AG04450 (cell line): ENCODE measurements at regions not wholly inside any gene's neighbourhood (a gene's known extent, or its start where the extent isn't known, plus 50 kb on each side); places are given as distances from the start of the nearest gene placed in this dataset.
A peak's percentile ranks its signal among the peaks of the same experiment; 100 is the strongest.

Experiments used
- CTCF ChIA-PET: fragments of 300-600, 350-600 bp; formaldehyde crosslinking; extraction: SDS; loops from one replicate; lab custom pipeline; 2022; ENCODE audit warnings: antibody characterized with exemption, inconsistent platforms; lab: Charles Lee
- POLR2A ChIA-PET: fragments of 350-600 bp; formaldehyde crosslinking; extraction: SDS; loops from one replicate; lab custom pipeline; 2021; ENCODE audit warnings: antibody characterized with exemption, inconsistent platforms; lab: Yijun Ruan, JAX
- DNase-seq: peaks from one replicate; pipeline ENCODE4 v3.0.0-alpha.2; 2011; ENCODE audit warnings: low read depth, low spot score
- H3K27ac ChIP-seq: one replicate; pipeline ENCODE4 v1.5.1; 2012; ENCODE audit warnings: low read depth, low read length, control low read depth
- H3K27me3 ChIP-seq: one replicate; pipeline ENCODE4 v1.6.0; 2012; ENCODE audit warnings: low read length; ENCODE audit not compliant: control insufficient read depth, insufficient read depth
- H3K4me3 ChIP-seq: 2 replicates; pipeline ENCODE4 v1.5.1; 2011; ENCODE audit warnings: mild to moderate bottlenecking, low read depth, low read length, control low read depth
- H3K9me3 ChIP-seq: 2 replicates; pipeline ENCODE4 v1.5.1; 2012; ENCODE audit warnings: low read length; ENCODE audit not compliant: control insufficient read depth, insufficient read depth
- TF ChIP-seq, protein P1 (sequence below): IDR thresholded peaks from 2 replicates; pipeline ENCODE4 v1.5.1; 2011; ENCODE audit warnings: low read depth, low read length, control low read depth, inconsistent platforms

DNA sequence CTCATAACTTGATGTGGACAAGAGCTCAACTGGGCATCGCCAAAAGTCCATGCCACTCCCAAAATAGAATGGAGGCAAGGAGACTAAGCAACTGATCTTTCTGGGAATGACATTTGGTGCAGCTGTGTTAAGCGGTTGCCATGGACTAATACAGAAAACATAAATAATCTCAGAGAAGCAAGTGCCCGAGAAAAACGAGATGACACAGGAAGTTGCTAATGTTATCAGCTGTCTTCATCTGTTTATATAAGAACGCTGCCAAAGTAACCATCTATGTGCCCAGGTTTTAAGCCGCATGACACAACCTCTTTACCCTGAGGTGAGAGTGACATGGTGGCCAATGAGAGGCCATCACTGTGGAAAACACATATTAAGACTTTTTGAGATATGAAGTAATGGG is 54.9 kb upstream of the SACS start:
- no peaks in the 10 kb centered on the region for H3K27me3 ChIP-seq
- H3K27ac ChIP-seq = no peak overlapping the region
- no peak overlapping the region for H3K4me3 ChIP-seq
- POLR2A ChIA-PET = interaction anchor here (1.0 kb wide), 1 partner anchor 13 kb away, joined by 3 read pairs; no protein-coding TSS in a partner anchor
- DNase-seq = no peak
- CTCF ChIA-PET = interaction anchor here (0.8 kb wide), 1 partner anchor 472 kb away, joined by 3 read pairs; no protein-coding TSS in a partner anchor
- no peaks in the 10 kb centered on the region for H3K9me3 ChIP-seq
- TF ChIP-seq, protein P1, sequence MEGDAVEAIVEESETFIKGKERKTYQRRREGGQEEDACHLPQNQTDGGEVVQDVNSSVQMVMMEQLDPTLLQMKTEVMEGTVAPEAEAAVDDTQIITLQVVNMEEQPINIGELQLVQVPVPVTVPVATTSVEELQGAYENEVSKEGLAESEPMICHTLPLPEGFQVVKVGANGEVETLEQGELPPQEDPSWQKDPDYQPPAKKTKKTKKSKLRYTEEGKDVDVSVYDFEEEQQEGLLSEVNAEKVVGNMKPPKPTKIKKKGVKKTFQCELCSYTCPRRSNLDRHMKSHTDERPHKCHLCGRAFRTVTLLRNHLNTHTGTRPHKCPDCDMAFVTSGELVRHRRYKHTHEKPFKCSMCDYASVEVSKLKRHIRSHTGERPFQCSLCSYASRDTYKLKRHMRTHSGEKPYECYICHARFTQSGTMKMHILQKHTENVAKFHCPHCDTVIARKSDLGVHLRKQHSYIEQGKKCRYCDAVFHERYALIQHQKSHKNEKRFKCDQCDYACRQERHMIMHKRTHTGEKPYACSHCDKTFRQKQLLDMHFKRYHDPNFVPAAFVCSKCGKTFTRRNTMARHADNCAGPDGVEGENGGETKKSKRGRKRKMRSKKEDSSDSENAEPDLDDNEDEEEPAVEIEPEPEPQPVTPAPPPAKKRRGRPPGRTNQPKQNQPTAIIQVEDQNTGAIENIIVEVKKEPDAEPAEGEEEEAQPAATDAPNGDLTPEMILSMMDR = no peak

DNA sequence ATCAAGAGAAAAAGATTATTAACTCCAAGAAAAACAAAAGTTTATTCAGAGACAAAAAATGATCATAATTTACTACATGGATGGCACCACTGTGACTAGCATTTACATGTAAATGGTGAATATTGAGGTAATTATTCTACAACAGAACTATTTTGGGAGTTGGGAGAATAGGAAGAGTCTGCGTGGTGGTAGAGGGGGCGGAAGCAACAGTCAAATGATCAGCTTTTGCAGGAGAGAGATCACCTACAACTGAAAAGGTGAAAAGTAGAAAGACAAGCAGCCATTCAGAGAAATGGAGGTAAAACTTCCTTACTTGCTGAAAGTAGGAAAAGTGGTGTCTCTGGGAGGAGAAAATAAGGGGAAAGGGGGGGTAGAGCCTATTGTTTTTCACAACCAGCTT is 62.8 kb upstream of the SACS start:
- TF ChIP-seq, protein P1 = no peak
- DNase-seq = no peak
- Histone ChIP-seq H3K27me3 (no peaks in the 10 kb centered on the region), H3K9me3 (no peaks in the 10 kb centered on the region), H3K4me3 (no peak overlapping the region), H3K27ac (no peak overlapping the region)
- ChIA-PET CTCF (no interaction called here), POLR2A (no interaction called here)

DNA sequence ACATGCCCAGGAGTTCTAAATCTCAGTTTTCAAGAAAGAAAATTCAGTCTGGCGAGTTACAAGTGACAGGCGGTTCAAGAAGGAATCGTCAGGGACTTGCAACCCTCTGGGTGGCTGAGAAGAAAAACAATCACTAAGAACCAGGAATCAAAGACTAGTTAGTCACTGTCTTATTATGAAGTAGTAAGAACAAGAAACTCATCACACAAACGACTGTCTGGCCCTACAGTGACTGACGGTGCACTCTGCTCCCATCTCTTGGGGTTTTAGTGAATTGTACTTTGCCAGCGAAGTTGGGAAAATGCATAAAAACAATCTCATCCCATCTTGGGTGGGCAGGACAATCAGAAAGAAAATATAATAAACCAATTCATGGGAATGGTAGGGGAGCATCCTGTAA is 63.7 kb upstream of the SACS start:
- Histone ChIP-seq H3K27me3 (no peaks in the 10 kb centered on the region), H3K4me3 (no peak overlapping the region), H3K27ac (no peak overlapping the region), H3K9me3 (no peaks in the 10 kb centered on the region)
- ChIA-PET CTCF (no interaction called here), POLR2A (no interaction called here)
- TF ChIP-seq, protein P1 = no peak
- DNase-seq = no peak

DNA sequence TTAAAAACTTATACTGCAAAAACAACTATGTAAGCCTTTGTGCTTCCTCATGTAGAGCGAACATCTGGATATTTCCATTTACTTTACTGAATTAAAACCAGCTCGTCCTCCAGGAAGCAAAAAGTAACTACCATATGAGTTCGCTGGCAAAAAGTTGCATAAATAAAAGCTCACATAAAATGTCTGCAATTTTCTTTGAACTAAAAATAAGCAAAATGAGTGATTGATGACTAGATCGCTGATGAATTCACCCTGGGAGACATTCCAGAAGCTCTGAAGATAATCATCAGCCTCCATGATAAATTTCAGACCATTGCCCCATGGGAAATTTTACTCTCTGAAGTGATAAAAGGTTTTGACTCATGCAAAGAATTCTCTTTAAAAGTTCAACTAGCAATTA is 67.3 kb upstream of the SACS start:
- no peak overlapping the region for H3K27ac ChIP-seq
- ChIA-PET POLR2A (interaction anchor here (0.7 to 1.3 kb wide), 5 partner anchors 12 to 294 kb away, joined by 3 read pairs; partner anchors contain the start of gene TNFRSF19), CTCF (no interaction called here)
- H3K4me3 ChIP-seq = no peak overlapping the region
- TF ChIP-seq, protein P1 = no peak
- no peaks in the 10 kb centered on the region for H3K9me3 ChIP-seq
- DNase-seq = peak; percentile 82
- no peaks in the 10 kb centered on the region for H3K27me3 ChIP-seq

DNA sequence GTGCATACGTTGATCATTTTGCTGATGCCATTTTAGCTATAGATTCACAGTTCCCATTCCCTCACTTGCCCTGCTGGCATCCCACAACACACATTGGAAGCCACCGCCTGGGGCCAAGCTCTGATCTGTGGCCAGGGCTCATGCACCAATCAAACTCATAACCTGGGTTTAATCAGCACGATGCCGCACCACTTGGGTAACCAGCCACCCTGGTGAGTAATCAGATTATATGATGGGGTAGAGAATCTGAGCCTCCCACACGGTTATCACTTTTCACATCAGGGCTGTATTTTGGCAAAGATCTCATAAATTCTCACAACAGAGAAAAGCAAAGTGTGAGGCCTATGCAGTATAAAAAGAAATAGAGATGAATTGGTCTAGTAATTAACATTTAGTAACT is 66.0 kb upstream of the TNFRSF19 start:
- H3K9me3 ChIP-seq = no peaks in the 10 kb centered on the region
- no peak overlapping the region for H3K4me3 ChIP-seq
- TF ChIP-seq, protein P1 = no peak
- H3K27me3 ChIP-seq = no peaks in the 10 kb centered on the region
- DNase-seq = no peak
- ChIA-PET POLR2A (interaction anchor here (1.6 kb wide), 1 partner anchor 12 kb away, joined by 4 read pairs; no protein-coding TSS in a partner anchor), CTCF (interaction anchor here (1.3 kb wide), 1 partner anchor 37 kb away, joined by 3 read pairs; no protein-coding TSS in a partner anchor)
- peak overlapping the region; percentile 40 for H3K27ac ChIP-seq
